Chondrocyte (in vitro differentiated cells): ENCODE measurements at regions not wholly inside any gene's neighbourhood (a gene's known extent, or its start where the extent isn't known, plus 50 kb on each side); places are given as distances from the start of the nearest gene placed in this dataset.
"Not testable (repeated sequence)": the region's sequence is repeated elsewhere in the genome, so short reads cannot be mapped to it uniquely, and the experiment has no call there.

Source experiments
- DNase-seq: peaks from one replicate; pipeline ENCODE4 v3.0.0; 2021; ENCODE audit warnings: mixed read lengths, low spot score
- H3K27ac Mint-ChIP-seq: one replicate; pipeline ENCODE4 v1.8.0; 2021; ENCODE audit warnings: mild to moderate bottlenecking, moderate library complexity, mixed read lengths; ENCODE audit not compliant: unreplicated experiment
- H3K27me3 Mint-ChIP-seq: 2 replicates; pipeline ENCODE4 v1.8.0; 2021; ENCODE audit warnings: low read depth, mixed read lengths
- H3K36me3 Mint-ChIP-seq: 2 replicates; pipeline ENCODE4 v1.8.0; 2021; ENCODE audit warnings: low read depth, mixed read lengths
- H3K4me1 Mint-ChIP-seq: 2 replicates; pipeline ENCODE4 v1.8.0; 2021; ENCODE audit warnings: low read depth, mild to moderate bottlenecking, mixed read lengths
- H3K4me3 Mint-ChIP-seq: one replicate; pipeline ENCODE4 v1.8.0; 2021; ENCODE audit warnings: mild to moderate bottlenecking, moderate library complexity, mixed read lengths; ENCODE audit not compliant: unreplicated experiment
- H3K9me3 Mint-ChIP-seq: 2 replicates; pipeline ENCODE4 v1.8.0; 2021; ENCODE audit warnings: low read depth, mixed read lengths
- CTCF ChIP-seq: fragments of 200-600 bp; sonication (generic); IDR thresholded peaks from 2 replicates; pipeline ENCODE4 v1.5.0; 2021; ENCODE audit warnings: antibody characterized with exemption, mild to moderate bottlenecking, moderate library complexity

DNA sequence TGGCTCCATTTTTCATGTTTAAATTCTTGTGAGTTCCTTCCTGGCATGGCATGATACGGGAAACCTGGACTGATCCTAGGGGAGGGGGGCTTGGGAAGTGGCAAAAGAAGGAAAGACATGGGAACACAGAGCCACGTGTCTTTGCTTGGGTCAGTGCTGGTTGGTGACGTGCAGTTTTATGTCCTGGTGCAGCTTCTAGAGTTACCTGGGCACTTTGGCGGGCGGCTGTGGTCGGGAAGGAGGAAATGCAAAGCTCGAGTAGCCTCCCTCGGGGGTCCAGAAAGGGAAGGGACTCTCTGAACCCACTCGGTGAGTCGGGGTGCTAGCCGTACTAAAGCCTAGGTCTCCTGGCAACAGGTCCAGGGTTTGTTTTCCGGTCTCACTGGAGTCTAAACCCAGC lies 94.6 kb downstream of the APOB start:
- Mint-ChIP-seq H3K27ac (no peak overlapping the region), H3K4me1 (no peaks in the 10 kb centered on the region), H3K4me3 (no peak overlapping the region), H3K27me3 (peaks cover 10% of the 10 kb centered on the region), H3K9me3 (no peaks in the 10 kb centered on the region), H3K36me3 (no peaks in the 10 kb centered on the region)
- no peak for DNase-seq
- TF ChIP-seq CTCF: no peak

- H3K27ac Mint-ChIP-seq: no peak overlapping the region
- no peak for TF ChIP-seq CTCF
- peaks cover 13% of the 10 kb centered on the region for H3K27me3 Mint-ChIP-seq
- no peaks in the 10 kb centered on the region for H3K9me3 Mint-ChIP-seq
- no peak for DNase-seq
- no peak overlapping the region for H3K4me3 Mint-ChIP-seq
- no peaks in the 10 kb centered on the region for H3K36me3 Mint-ChIP-seq
- H3K4me1 Mint-ChIP-seq: no peaks in the 10 kb centered on the region
Measured at GRCh38 chr2:20946468-20946867, 97.4 kb downstream of the APOB start.

DNA sequence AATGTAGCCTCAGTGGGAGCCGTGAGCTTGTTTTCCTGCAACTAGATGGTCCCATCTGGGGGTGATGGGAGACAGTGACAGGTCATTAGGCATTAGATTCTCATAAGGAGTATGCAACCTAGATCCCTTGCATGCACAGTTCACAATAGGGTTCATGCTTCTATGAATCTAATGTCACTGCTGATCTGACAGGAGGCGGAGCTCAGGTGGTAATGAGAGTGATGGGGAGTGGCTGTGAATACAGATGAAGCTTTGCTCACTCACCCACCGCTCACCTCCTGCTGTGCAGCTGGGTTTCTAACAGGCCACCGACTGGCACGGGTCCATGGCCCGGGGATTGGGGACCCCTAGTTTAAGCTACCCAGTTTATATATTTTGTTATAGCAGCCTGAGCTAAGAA lies 100.2 kb downstream of the APOB start:
- not testable (repeated sequence) for DNase-seq, H3K36me3 Mint-ChIP-seq, H3K4me1 Mint-ChIP-seq, H3K9me3 Mint-ChIP-seq, H3K27ac Mint-ChIP-seq, H3K4me3 Mint-ChIP-seq
- H3K27me3 Mint-ChIP-seq: peaks cover 20% of the 10 kb centered on the region

- no peak for TF ChIP-seq CTCF
- H3K9me3 Mint-ChIP-seq: no peaks in the 10 kb centered on the region
- no peak overlapping the region for H3K27ac Mint-ChIP-seq
- H3K36me3 Mint-ChIP-seq: peaks cover 2% of the 10 kb centered on the region
- H3K4me1 Mint-ChIP-seq: no peaks in the 10 kb centered on the region
- H3K27me3 Mint-ChIP-seq: peaks cover 16% of the 10 kb centered on the region
- DNase-seq: no peak
- H3K4me3 Mint-ChIP-seq: no peak overlapping the region
Measured at GRCh38 chr2:20942646-20943125, 101.2 kb downstream of the APOB start.

DNA sequence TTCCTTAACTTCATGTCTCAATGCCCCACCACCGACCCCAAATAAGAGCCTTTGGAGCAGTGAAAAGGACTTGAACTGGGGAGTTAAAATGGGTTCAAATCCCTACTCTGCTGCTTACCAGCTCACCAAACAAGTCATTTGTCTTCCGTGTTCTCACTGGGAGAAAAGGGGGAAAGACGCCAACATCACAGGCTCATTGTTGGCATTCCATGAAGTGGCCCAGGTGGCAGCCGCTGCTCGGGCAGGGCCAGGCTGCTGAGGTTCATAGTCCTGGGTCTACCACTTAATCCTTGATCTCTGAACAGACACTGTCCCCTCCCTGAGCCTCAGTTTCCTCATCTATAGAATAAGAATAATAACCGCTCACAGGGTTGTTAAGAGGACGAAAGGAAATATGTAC lies 103.0 kb downstream of the APOB start:
- no peak for DNase-seq
- no peak overlapping the region for H3K27ac Mint-ChIP-seq
- H3K9me3 Mint-ChIP-seq: no peaks in the 10 kb centered on the region
- TF ChIP-seq CTCF: no peak
- peaks cover 15% of the 10 kb centered on the region for H3K27me3 Mint-ChIP-seq
- peaks cover 2% of the 10 kb centered on the region for H3K36me3 Mint-ChIP-seq
- no peaks in the 10 kb centered on the region for H3K4me1 Mint-ChIP-seq
- H3K4me3 Mint-ChIP-seq: no peak overlapping the region

DNA sequence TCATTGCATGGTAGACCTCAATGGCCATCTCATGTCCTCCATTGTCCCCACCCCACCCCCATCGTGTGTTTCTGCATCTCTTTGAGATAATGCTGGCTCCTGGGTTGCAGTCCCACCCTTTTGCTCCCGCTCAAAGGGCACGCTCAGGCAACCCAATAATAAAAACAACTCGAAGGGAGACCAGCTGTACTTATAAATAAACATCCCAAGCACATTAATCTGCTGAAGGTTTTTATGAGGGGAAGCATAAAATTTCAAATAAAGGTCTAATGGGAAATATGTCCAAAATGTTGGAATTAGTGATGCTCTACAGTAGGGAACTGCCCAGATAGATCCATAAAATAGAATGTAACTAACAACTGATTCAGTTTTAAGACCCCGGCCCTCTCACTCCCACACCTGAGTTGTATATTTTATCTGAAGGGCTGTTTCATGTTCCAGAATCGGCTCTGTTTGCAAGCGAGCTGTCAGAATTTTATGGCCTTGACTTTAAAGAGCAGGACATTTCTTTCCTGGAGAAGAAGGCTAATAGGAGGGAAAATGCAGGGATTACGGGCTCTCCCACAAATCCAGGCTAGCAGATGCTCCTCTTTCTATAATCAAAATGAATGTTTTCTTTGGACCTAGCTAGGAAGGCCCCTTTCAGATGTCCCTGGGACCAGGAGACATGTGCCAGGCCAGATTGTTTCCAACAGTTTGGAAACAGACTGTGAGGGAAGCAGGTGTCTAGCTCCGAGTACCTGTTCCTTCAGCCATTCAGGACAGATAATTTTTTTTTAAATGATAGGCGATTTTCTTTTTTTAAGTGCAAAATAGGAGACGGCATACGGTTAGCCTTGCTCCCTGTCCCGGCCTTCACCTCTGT lies 103.7 kb downstream of the APOB start:
- H3K36me3 Mint-ChIP-seq: peaks cover 2% of the 10 kb centered on the region
- H3K4me3 Mint-ChIP-seq: no peak overlapping the region
- no peak for DNase-seq
- TF ChIP-seq CTCF: no peak
- H3K4me1 Mint-ChIP-seq: no peaks in the 10 kb centered on the region
- no peaks in the 10 kb centered on the region for H3K9me3 Mint-ChIP-seq
- H3K27ac Mint-ChIP-seq: no peak overlapping the region
- peaks cover 13% of the 10 kb centered on the region for H3K27me3 Mint-ChIP-seq
